AG10803 (cell line): ENCODE measurements at regions not wholly inside any gene's neighbourhood (a gene's known extent, or its start where the extent isn't known, plus 50 kb on each side); places are given as distances from the start of the nearest gene placed in this dataset.

Experiments
- DNase-seq: peaks from one replicate; pipeline ENCODE4 v3.0.0; 2010; ENCODE audit warnings: low read depth
- H3K4me3 ChIP-seq: 2 replicates; pipeline ENCODE4 v1.5.1; 2011; ENCODE audit warnings: mild to moderate bottlenecking, low read length, control low read depth
- CTCF ChIP-seq: conservative IDR thresholded peaks from 2 replicates; pipeline ENCODE4 v1.5.1; 2011; ENCODE audit warnings: mild to moderate bottlenecking, low read length, control low read depth, inconsistent platforms

- no peak for TF ChIP-seq CTCF
- no peak for DNase-seq
- H3K4me3 ChIP-seq, result no peak overlapping the region
Observed at GRCh38 chr4:129929984-129930383, 834.0 kb downstream of the C4orf33 start.

- no peak overlapping the region for H3K4me3 ChIP-seq
- no peak for TF ChIP-seq CTCF
- no peak for DNase-seq
Observed at GRCh38 chr4:129950217-129950616, 854.3 kb downstream of the C4orf33 start.

- H3K4me3 ChIP-seq, result no peak overlapping the region
- no peak for DNase-seq
- TF ChIP-seq CTCF, result no peak
Observed at GRCh38 chr4:129966175-129966574, 870.2 kb downstream of the C4orf33 start.

GRCh38 chr4:129968366-129968765, 872.4 kb downstream of the C4orf33 start:
- no peak overlapping the region for H3K4me3 ChIP-seq
- no peak for TF ChIP-seq CTCF
- no peak for DNase-seq

- DNase-seq, result no peak
- TF ChIP-seq CTCF, result no peak
- H3K4me3 ChIP-seq, result no peak overlapping the region
Observed at GRCh38 chr4:129968778-129969177, 872.8 kb downstream of the C4orf33 start.

- H3K4me3 ChIP-seq, result no peak overlapping the region
- TF ChIP-seq CTCF, result no peak
- DNase-seq, result no peak
Observed at GRCh38 chr4:129970801-129971200, 874.8 kb downstream of the C4orf33 start.

GRCh38 chr4:129971419-129971818, 875.5 kb downstream of the C4orf33 start:
- DNase-seq, result no peak
- TF ChIP-seq CTCF, result no peak
- no peak overlapping the region for H3K4me3 ChIP-seq
